Panc1 (cell line): ENCODE measurements at regions not wholly inside any gene's neighbourhood (a gene's known extent, or its start where the extent isn't known, plus 50 kb on each side); places are given as distances from the start of the nearest gene placed in this dataset.

Experiments
- POLR2AphosphoS5 ChIP-seq: IDR thresholded peaks from 2 replicates; pipeline ENCODE4 v1.6.1; 2012; ENCODE audit warnings: mild to moderate bottlenecking, low read depth, low read length, moderate library complexity
- TF ChIP-seq, protein P1 (sequence below): fragments of 450-650 bp; IDR thresholded peaks from 2 replicates; pipeline ENCODE4 v1.5.1; 2017; ENCODE audit warnings: mild to moderate bottlenecking

DNA sequence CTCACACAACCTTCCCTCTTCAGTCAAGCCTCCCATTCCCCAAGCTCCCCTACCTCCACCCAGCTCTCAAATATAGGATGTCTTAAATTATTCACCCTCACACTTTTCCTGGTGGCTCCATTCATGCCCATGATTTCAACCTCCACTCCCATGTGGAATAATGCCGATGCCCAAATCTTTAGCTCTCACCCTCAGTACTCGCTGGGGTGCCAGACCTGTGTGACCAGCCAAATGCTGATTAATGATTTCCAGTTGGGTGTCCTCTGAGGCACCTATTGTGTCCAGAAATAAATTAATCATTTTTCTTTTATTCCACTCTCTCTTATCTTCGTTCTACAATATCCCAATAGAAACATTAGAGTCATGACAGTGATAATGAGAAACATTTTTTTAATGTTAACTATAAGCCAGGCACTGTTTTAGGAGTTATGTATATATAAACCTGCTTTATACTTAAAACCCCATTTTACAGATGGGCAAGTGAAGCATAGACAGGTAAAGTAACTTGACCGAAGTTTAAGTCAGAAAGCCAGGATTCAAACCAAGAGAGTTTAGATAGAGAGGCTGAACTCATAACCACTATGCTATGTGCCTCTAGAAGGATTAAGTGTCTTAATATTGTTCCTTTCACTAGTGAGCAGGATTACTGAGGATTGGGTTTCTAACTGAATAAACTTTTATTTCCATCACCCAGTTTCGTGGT lies 209.7 kb downstream of the DUSP10 start:
- TF ChIP-seq POLR2AphosphoS5, result no peak
- TF ChIP-seq, protein P1, sequence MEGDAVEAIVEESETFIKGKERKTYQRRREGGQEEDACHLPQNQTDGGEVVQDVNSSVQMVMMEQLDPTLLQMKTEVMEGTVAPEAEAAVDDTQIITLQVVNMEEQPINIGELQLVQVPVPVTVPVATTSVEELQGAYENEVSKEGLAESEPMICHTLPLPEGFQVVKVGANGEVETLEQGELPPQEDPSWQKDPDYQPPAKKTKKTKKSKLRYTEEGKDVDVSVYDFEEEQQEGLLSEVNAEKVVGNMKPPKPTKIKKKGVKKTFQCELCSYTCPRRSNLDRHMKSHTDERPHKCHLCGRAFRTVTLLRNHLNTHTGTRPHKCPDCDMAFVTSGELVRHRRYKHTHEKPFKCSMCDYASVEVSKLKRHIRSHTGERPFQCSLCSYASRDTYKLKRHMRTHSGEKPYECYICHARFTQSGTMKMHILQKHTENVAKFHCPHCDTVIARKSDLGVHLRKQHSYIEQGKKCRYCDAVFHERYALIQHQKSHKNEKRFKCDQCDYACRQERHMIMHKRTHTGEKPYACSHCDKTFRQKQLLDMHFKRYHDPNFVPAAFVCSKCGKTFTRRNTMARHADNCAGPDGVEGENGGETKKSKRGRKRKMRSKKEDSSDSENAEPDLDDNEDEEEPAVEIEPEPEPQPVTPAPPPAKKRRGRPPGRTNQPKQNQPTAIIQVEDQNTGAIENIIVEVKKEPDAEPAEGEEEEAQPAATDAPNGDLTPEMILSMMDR, result no peak
